Sigmoid colon (tissue), 6 donors: ENCODE measurements at regions not wholly inside any gene's neighbourhood (a gene's known extent, or its start where the extent isn't known, plus 50 kb on each side); places are given as distances from the start of the nearest gene placed in this dataset.
"Not testable (repeated sequence)": the region's sequence is repeated elsewhere in the genome, so short reads cannot be mapped to it uniquely, and the experiment has no call there.

Source experiments
- DNase-seq: peaks from one replicate; pipeline ENCODE4 v3.0.0-alpha.2; 2019
- H3K27ac ChIP-seq, 4 donors: fragments of 200-600 bp; sonication (generic); one replicate each; pipeline ENCODE4 v1.5.1; 2016 to 2019; ENCODE audit warnings: mild to moderate bottlenecking in 1 of 4
- H3K27me3 ChIP-seq, 3 donors: fragments of 200-600 bp; sonication (generic); one replicate each; pipeline ENCODE4 v1.5.1; 2019; ENCODE audit warnings: mild to moderate bottlenecking in 1 of 3
- H3K36me3 ChIP-seq, 4 donors: fragments of 200-600 bp; sonication (generic); one replicate each; pipeline ENCODE4 v1.5.1; 2016 to 2019
- H3K4me1 ChIP-seq, 4 donors: fragments of 200-600 bp; sonication (generic); one replicate each; pipeline ENCODE4 v1.5.1; 2017 to 2019
- H3K4me3 ChIP-seq, 4 donors: fragments of 200-600 bp; sonication (generic); one replicate each; pipeline ENCODE4 v1.5.1; 2017 to 2019; ENCODE audit warnings: mild to moderate bottlenecking in 2 of 4, moderate library complexity in 1 of 4
- H3K9me3 ChIP-seq, 4 donors: fragments of 200-600 bp in 3 of 4; sonication (generic) in 3 of 4; one replicate each; pipeline versions ENCODE4 v1.5.1 to v1.6.1; 2013 to 2019
- EP300 ChIP-seq, 4 donors: sonication (generic); formaldehyde crosslinking; IDR thresholded peaks; one replicate each; pipeline ENCODE4 v1.6.1; 2017; ENCODE audit warnings: antibody characterized with exemption in 4 of 4
- POLR2A ChIP-seq, 2 donors: fragments of 450-650 bp; IDR thresholded peaks; one replicate each; pipeline ENCODE4 v1.6.1; 2016; ENCODE audit warnings: antibody characterized with exemption in 2 of 2, mild to moderate bottlenecking in 2 of 2, moderate library complexity in 2 of 2
- POLR2AphosphoS5 ChIP-seq, 4 donors: sonication (generic); formaldehyde crosslinking; IDR thresholded peaks; one replicate each; pipeline ENCODE4 v1.6.1; 2017; ENCODE audit warnings: antibody characterized with exemption in 4 of 4
- WGBS, 2 donors: extraction: QIAGEN DNeasy Blood & Tissue Kit; methylation state at CpG; one replicate each; pipeline ENCODE4 v1.1.7; 2013; 5-methylcytosine and 5-hydroxymethylcytosine counted together
- intact Hi-C: fragments of 100-400 bp; cut with DNase I; formaldehyde crosslinking; loops from one replicate; pipeline ENCODE4 v1.15.1; 2023
- TF ChIP-seq, protein P1 (sequence below), 4 experiments: fragments of 450-650 bp in 3 of 4; fragments of 200-600 bp in 1 of 4; IDR thresholded peaks; one replicate each; pipeline ENCODE4 v1.5.1; 2016 to 2019; ENCODE audit warnings: antibody characterized with exemption in 4 of 4, mild to moderate bottlenecking in 3 of 4, moderate library complexity in 2 of 4
- donor health status: healthy with polysubstance abuse.
- donor health status: healthy.

DNA sequence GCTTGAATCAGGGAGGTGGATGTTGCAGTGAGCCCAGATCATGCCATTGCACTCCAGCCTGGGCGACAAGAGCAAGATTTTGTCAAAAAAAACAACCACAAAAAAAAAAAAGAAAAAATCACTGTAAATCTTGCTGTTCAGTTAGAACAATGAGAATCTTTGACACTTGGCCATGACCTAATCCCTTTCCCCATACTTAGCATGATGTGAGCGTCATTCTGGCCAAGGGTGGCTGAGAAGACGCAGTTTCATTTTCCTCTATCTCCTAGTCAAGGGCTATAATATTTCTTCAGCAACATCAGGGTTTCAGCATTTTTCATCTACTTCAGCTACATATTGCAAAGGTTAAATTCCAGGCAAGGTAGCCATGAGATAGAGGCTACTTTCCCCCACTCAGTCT, 599.4 kb upstream of the MDGA2 start:
- Histone ChIP-seq H3K4me3 (no peak overlapping the region), H3K27ac (peak overlapping the region; percentile 32 to 53 (median 36)), H3K27me3 (no peaks in the 10 kb centered on the region), H3K36me3 (no peaks in the 10 kb centered on the region), H3K4me1 (no peaks in the 10 kb centered on the region), H3K9me3 (no peaks in the 10 kb centered on the region)
- TF ChIP-seq POLR2A (IDR thresholded peaks at IDR 0.05) (no peak), POLR2AphosphoS5 (IDR thresholded peaks at IDR 0.05) (no peak)
- DNase-seq: no peak
- 82 to 86% methylated on average over 3 of the region's 3 CpGs for WGBS, 2 donors
- intact Hi-C loops: no loop called here

DNA sequence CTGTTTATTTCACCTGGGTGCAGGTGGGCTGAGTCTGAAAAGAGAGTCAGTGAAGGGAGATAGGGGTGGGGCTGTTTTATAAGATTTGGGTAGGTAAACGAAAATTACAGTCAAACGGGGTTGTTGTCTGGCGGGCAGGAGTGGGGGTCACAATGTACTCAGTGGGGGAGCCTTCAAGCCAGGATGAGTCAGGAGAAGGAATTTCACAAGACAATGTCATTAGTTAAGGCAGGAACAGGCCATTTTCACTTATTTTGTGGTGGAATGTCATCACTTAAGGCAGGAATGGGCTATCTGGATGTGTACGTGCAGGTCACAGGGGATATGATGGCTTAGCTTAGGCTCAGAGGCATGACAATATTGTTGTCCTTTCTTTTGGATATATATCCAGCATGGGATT, 592.5 kb upstream of the MDGA2 start:
- H3K36me3 ChIP-seq, DNase-seq, H3K4me3 ChIP-seq, intact Hi-C loops, H3K27ac ChIP-seq, H3K4me1 ChIP-seq, H3K9me3 ChIP-seq, H3K27me3 ChIP-seq: not testable (repeated sequence)
- WGBS, 2 donors: 61 to 73% methylated on average over 4 of the region's 4 CpGs

DNA sequence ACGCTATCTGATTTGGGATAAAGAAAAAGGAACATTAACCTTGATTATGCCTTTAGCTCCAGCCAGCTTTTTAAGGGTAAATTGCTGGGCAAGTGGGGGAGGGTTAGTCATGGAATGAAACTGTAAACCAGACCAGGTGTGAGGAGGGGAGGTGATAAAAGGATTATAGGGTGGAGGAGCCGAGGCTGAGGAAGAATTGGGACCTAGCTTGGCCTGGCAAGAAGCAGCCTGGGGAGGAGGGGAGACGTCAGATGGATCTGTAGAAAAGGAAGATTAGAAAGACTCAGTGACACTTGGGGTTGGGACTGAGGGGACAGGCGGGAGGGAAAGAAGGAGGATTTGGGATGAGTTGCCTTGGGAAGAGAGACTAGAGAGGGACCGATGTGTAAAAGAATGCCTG, 590.8 kb upstream of the MDGA2 start:
- WGBS, 2 donors: 43 to 55% methylated on average over 5 of the region's 5 CpGs
- intact Hi-C loops, H3K27me3 ChIP-seq, H3K27ac ChIP-seq, H3K9me3 ChIP-seq, DNase-seq, H3K4me3 ChIP-seq, H3K4me1 ChIP-seq, H3K36me3 ChIP-seq: not testable (repeated sequence)

DNA sequence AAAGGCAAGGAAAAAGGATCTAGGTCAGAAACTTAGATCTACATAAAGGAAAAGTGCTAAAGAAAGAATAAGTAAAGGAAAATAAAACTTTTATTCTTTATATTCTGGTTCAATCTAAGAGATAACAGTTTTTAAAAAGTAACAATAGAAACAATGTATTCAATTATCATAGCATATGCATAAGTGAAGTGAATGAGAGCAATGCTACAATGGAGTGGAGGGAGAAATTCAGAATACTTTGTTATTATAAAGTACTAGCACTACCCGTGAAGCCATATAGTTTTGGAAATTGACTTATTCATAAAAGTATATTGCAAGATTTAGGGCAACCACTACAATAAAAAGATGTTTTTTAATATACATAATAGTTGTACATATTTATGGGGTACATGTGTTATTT, 586.0 kb upstream of the MDGA2 start:
- Histone ChIP-seq H3K4me3 (no peak overlapping the region), H3K4me1 (no peaks in the 10 kb centered on the region), H3K9me3 (no peaks in the 10 kb centered on the region), H3K27ac (no peak overlapping the region), H3K36me3 (no peaks in the 10 kb centered on the region), H3K27me3 (no peaks in the 10 kb centered on the region)
- no peak for TF ChIP-seq POLR2A (IDR thresholded peaks at IDR 0.05)
- intact Hi-C loops: no loop called here
- WGBS, 2 donors: 60 to 75% methylated on average over 1 of the region's 1 CpG
- no peak for DNase-seq

DNA sequence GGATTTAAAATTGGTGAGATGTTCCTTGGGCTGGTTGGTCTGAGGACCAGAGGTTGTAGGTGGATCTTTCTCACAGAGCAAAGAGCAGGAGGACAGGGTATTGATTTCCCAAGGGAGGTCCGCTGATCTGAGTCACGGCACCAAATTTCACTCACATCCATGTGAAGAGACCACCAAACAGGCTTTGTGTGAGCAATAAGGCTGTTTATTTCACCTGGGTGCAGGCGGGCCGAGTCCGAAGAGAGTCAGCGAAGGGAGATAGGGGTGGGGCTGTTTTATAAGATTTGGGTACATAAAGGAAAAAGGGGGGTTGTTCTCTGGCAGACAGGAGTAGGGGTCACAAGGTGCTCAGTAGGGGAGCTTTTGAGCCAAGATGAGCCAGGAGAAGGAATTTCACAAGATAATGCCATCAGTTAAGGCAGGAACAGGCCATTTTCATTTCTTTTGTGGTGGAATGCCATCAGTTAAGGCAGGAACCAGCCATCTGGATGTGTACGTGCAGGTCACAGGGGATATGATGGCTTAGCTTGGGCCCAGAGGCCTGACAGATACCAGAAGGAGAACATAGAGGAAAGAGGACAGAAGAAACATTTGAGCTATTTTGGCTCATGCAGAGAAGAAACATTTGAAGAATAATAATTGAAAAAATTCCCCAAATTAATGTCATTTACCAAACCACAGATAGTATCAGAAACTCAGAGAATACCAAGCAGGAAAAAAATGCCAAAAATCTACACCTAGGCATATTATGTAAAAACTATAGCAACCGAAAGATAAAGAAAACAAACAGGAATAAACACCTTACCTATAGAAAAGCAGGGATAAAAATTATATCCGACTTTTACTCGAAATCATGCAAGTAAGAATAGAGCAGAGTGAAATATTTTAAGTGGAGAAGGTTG, 585.2 kb upstream of the MDGA2 start:
- H3K9me3 ChIP-seq, H3K27ac ChIP-seq, intact Hi-C loops, H3K4me3 ChIP-seq, H3K36me3 ChIP-seq, DNase-seq, H3K27me3 ChIP-seq, H3K4me1 ChIP-seq: not testable (repeated sequence)
- 86% methylated on average over 10 of the region's 10 CpGs for WGBS, 2 donors

DNA sequence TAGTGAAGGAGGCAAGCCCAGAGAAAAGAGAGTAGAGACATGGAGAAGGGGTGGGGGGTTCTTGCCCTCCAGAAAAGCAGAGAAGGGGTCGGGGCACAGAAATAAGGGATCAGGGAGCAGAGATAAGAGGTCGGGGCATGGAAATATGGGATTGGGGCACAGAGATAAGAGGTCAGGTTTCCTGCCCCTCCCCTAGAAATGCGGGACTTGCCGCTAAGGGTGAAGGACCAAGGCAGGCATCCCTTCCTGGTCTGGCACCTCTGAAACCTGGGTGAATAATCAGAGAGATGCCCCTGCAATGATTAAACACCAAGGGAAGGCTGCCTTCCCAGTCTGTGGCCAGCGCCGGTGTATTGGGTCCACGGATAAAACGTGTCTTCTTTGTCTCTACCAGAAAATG, 584.5 kb upstream of the MDGA2 start:
- H3K27me3 ChIP-seq, H3K36me3 ChIP-seq, H3K27ac ChIP-seq, H3K4me3 ChIP-seq, H3K4me1 ChIP-seq, DNase-seq, H3K9me3 ChIP-seq, intact Hi-C loops: not testable (repeated sequence)
- WGBS, 2 donors: 81 to 90% methylated on average over 8 of the region's 8 CpGs

DNA sequence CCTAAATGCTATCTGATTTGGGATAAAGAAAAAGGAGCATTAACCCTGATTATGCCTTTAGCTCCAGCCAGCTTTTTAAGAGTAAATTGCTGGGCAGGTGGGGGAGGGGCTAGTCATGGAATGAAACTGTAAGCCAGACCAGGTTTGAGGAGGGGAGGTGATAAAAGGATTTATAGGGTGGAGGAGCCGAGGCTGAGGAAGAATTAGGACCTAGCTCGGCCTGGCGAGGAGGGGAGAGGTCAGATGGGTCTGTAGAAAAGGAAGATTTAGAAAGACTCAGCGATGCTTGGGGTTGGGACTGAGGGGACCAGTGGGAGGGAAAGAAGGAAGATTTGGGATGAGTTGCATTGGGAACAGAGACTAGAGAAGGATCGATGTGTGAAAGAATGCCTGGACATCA, 583.8 kb upstream of the MDGA2 start:
- WGBS, 2 donors: 55 to 70% methylated on average over 5 of the region's 5 CpGs
- H3K36me3 ChIP-seq, H3K27me3 ChIP-seq, H3K9me3 ChIP-seq, intact Hi-C loops, DNase-seq, H3K4me3 ChIP-seq, H3K27ac ChIP-seq, H3K4me1 ChIP-seq: not testable (repeated sequence)

DNA sequence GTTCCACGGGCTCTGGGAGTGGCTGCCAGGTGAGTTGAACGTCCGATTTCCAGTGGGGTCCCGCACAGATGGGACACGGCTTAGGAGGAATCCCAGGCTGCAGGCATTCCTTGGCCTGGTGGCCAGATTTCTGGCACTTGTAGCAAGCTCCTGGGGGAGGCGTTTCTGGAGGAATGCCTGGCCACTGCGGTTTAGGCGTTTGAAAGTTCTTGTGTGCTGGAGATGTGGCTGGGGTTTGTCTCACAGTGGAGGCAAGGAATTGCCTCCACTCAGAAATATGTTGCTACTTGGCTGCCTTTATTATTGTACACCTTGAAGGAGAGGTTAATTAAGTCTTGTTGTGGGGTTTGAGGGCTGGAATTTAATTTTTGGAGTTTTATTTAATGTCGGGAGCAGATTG, 583.3 kb upstream of the MDGA2 start:
- H3K4me1 ChIP-seq, H3K27ac ChIP-seq, H3K4me3 ChIP-seq, intact Hi-C loops, H3K36me3 ChIP-seq, H3K27me3 ChIP-seq, DNase-seq, H3K9me3 ChIP-seq: not testable (repeated sequence)
- 84 to 86% methylated on average over 9 of the region's 9 CpGs for WGBS, 2 donors

DNA sequence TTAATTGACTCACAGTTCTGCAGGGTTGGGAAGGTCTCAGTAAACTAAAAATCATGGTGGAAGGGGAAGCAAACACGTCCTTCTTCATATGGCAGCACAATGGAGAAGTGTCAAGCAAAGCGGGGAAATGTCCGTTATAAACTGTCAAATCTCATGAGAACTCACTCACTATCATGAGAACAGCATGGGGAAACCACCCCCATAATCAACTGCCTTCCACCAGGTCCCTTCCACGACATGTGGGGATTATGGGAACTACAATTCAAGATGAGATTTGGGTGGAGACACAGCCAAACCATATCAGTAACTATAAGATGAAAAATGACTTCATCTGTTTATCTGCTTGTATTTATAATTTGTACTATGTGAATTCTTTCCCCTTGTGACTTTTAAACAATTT, 577.6 kb upstream of the MDGA2 start:
- 72 to 82% methylated on average over 4 of the region's 4 CpGs for WGBS, 2 donors
- intact Hi-C loops: no loop called here
- no peaks in the 10 kb centered on the region for H3K27me3 ChIP-seq
- H3K27ac ChIP-seq: no peak overlapping the region
- no peaks in the 10 kb centered on the region for H3K4me1 ChIP-seq
- no peaks in the 10 kb centered on the region for H3K9me3 ChIP-seq
- no peak overlapping the region for H3K4me3 ChIP-seq
- TF ChIP-seq POLR2A (IDR thresholded peaks at IDR 0.05): no peak
- no peak for TF ChIP-seq EP300 (IDR thresholded peaks at IDR 0.05)
- no peak for TF ChIP-seq POLR2AphosphoS5 (IDR thresholded peaks at IDR 0.05)
- TF ChIP-seq, protein P1, sequence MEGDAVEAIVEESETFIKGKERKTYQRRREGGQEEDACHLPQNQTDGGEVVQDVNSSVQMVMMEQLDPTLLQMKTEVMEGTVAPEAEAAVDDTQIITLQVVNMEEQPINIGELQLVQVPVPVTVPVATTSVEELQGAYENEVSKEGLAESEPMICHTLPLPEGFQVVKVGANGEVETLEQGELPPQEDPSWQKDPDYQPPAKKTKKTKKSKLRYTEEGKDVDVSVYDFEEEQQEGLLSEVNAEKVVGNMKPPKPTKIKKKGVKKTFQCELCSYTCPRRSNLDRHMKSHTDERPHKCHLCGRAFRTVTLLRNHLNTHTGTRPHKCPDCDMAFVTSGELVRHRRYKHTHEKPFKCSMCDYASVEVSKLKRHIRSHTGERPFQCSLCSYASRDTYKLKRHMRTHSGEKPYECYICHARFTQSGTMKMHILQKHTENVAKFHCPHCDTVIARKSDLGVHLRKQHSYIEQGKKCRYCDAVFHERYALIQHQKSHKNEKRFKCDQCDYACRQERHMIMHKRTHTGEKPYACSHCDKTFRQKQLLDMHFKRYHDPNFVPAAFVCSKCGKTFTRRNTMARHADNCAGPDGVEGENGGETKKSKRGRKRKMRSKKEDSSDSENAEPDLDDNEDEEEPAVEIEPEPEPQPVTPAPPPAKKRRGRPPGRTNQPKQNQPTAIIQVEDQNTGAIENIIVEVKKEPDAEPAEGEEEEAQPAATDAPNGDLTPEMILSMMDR (IDR thresholded peaks at IDR 0.05): no peak
- no peak for DNase-seq
- H3K36me3 ChIP-seq: no peaks in the 10 kb centered on the region
